OCI-M2 (cell line): ENCODE measurements at regions not wholly inside any gene's neighbourhood (a gene's known extent, or its start where the extent isn't known, plus 50 kb on each side); places are given as distances from the start of the nearest gene placed in this dataset.
"Not testable (repeated sequence)": the region's sequence is repeated elsewhere in the genome, so short reads cannot be mapped to it uniquely, and the experiment has no call there.

Source experiments
- DNase-seq: peaks from one replicate; lab custom pipeline; 2025; ENCODE audit not compliant: unreplicated experiment; lab: John Stamatoyannopoulos, UW

DNA sequence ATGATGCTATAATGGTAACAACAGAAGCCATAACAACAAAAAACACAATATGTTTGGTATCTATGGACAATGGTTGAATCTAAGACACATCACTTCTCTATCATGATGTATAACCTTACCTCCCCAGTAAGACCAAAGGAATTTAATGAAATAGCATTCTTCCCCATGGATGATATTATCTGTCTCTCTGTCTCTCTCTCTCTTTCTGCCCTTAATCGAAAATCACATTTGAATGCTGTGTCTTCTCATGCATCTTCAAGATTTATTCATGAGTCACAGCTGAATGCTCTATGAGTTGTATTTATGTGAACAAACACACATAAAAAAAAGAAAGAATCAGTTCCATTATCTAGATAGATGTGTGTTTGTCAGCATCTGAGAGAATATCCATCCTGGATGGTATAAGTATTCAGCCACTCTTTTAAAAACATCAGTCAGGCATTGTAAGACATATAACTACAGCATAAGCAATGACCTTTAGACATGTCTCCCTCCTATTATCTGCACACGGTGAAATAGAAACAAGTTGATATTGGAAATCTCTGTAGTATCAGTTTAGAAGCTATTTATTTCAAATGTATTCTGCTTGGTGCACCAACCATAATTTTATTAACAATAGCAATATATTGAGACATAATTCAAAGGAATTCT lies 433.3 kb downstream of the TOX3 start:
- no peak for DNase-seq

- not testable (repeated sequence) for DNase-seq
These were observed 441.9 kb downstream of the TOX3 start for GRCh38 chr16:52104993-52105392.

- DNase-seq = no peak
These were observed 443.2 kb downstream of the TOX3 start for GRCh38 chr16:52103791-52104190.

DNA sequence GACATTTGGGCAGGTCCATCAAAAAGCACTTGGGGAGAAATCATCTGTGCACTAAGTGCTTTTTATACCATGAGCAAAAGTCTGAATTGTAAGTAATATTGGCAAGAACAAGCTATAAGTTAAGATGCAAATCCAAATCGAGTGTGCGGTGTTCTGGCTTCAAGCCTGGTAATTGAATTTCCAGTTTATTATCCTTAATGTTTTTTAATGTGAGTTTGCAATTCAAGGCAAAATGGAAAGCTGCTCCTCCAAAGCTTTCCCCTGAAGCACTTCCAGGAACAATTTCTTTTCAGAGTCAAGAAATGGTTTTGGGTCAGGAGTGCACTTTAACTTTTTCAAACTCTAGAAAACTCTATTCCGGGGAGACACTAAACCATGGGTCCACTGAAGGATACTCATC lies 445.7 kb downstream of the TOX3 start:
- no peak for DNase-seq

GRCh38 chr16:52099382-52099781 lies 447.6 kb downstream of the TOX3 start:
- no peak for DNase-seq

DNA sequence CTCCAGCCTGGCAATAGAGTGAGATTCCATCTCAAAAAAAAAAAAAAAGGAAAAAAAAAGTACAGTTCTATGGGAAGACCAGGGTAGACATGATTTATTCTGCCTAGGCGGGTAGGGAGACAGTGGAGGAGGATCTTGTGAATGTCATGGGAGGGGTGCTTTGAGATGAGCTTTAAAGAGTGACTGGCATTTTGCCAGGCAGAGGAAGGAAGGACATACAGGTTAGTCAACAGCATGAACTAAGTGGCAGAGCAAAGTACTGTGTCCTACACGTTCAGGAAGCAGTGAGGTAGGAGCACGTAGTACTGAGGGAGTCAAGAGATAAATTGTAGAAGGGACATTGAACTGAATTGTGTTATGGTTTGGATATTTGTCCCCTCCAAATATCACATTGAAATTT lies 451.5 kb downstream of the TOX3 start:
- no peak for DNase-seq

GRCh38 chr16:52092126-52092525 lies 454.8 kb downstream of the TOX3 start:
- DNase-seq = no peak

DNA sequence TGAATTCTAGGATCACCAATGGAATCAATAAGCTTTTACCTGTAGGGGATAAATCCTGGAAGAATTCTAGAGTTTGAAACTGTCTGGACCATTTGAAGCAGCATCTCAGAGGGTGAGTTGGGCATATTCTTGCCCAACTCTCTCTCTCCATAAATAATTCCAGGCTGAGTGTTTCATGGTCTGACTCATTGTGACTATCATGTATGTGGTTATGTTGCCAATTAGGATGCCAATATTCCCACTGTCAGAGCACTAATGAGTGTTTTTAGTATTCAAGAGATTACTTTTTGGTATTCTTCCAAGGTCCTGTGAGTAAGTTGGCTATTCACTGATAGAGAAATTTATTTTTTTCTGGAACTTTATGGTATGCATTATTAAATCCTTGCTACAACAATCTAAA lies 456.9 kb downstream of the TOX3 start:
- DNase-seq = no peak

GRCh38 chr16:52089476-52089875 lies 457.5 kb downstream of the TOX3 start:
- DNase-seq = no peak

DNA sequence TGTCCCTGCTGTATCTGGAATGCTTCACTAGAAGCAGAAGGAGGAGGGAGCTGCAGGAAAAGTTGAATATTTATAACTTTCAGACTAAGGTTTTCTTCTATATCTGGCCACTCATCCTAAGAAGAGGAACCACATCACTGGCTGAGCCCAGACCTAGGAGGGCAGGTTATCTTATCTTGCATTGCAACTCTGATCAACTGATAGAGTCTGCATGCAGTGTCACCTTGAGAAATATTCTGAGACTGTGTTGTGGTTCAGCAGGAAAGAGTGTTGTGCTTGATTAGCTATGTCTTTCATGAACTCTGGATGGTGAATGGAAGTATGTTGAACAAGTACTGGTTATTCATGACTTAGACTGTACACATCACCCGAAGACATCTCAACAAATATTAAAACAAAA lies 460.0 kb downstream of the TOX3 start:
- no peak for DNase-seq

DNA sequence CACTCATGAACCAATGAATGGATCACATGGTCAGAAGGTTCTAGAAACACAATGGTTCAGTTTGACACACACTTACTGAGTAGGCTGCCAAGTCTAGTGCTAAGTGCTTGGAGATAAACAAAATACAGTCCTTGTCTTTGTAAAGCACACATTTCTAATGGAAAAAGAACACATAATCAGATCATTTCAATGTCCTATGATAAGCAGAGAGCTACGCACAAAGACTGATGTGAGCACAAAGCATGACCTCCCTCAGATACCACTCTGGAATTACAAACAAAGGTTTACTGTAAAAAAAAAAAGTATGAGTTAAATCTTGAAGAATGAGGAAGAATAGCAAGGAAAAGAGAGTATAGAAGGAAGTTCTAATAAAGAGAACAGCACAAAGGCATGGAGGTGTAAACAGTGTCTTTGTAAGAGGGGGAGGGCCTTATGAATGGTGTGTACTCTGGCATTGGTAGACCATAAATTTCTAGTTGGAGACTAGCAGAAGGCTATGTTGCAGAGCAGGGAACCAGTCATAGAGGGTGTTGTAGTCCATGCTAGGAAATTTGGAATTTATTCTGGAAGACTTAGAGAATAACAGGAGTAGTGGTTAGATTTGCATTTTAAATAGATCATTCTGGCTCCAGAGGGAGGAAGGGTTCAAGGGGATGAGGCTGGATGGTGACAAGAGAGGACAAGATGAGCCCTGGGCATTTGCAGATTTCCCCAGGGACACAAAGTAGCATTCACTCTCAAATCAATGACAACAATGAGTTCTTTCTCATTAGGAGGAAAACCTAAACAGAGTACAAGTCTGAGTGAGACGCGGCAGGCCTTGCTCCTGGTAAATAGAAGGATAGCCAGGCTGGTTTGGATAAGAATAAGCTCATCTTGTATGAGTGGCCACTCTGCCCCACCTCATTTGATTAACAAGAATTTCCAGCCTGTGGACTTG lies 468.0 kb downstream of the TOX3 start:
- no peak for DNase-seq

DNA sequence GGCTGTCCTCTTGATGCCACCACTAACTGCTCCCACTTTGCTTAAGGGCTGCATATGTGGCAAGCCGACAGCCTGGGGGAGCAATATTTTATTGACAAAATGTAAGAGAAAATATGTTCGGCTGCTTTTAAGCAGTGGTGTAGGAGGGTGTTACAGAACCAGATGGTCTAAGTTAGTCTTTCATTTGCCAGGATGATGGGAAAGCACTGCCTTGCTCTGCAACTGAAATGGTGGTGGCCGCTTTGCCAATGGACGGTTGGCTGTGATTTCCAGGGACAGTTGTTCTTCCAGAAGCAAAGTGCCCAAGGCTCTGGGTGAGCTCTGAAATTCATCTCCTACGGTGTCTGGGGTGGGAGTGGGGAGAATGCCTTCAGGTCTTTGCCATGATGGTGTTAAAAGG lies 469.3 kb downstream of the TOX3 start:
- DNase-seq = no peak

GRCh38 chr16:52076801-52077201 lies 470.1 kb downstream of the TOX3 start:
- no peak for DNase-seq

DNA sequence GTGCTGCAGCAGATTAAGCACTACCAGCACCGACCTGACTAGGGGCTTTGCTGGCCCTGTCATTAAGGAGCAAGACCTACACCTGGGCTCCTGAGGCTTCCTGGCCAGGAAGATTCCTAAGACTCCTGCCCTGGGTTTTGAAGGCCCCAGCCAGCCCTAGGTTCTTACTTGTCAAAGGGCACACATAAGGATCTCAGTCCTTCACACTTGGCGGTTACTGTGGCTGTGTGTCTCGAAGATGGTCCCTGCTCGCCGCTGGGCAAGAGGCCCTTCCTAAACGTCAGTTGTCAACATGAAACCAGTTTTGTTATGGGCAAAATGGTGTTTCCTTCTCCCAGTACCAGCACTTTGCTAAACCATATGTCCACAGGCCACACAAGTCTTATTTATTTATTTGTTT lies 470.6 kb downstream of the TOX3 start:
- no peak for DNase-seq

- no peak for DNase-seq
These were observed 472.8 kb downstream of the TOX3 start for GRCh38 chr16:52074133-52074532.

GRCh38 chr16:52073024-52073423 lies 473.9 kb downstream of the TOX3 start:
- no peak for DNase-seq

- no peak for DNase-seq
These were observed 475.8 kb downstream of the TOX3 start for GRCh38 chr16:52071101-52071500.

DNA sequence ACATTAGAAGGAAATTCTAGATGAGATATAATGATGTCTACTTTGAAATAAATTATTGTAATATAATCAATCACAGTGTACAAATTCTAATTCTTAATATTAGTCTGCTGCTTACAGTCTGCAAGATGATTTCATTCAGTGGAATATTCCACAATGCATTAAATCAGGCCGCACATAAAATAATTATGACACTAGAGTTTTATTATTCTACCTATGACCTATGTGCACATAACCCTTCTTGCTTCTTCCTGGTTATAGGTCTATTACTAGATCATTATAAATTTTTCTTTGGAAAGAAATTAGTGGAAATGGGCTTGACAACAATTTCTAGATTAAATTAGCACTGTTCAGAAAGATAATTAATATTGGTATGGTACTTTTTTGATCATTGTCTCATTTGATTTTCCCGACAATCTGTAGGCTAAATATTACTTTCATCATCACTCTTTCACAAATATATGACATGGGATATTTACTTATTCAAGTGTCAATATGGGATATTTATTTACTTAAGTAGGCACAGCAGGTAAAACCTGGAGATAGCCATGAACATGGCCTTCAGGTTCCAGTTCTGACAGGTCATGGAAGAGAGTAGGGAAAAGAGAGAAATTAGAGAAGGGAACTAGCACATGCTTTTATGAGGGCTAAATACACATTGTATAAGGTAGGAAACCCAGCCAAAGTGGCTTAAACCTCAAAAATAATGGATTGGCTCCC lies 476.4 kb downstream of the TOX3 start:
- no peak for DNase-seq

DNA sequence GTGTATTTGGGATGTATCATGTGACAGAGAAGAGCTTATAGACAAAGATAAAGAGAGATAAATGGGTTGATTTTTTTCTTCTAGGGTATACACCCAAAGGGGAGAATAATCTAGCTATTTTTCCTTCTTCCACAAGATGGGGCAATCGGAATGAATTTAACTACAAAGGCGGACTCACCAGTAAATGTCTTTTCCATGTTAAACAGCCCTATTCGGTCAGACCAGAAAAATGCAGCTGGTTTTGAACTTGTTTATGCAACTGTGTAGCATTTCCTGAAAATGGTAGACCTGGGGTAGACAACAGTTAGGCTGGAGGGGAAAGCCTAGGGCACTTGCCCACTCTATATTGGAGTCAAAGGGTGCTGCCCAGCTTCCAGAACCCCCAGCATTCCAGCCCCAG lies 477.1 kb downstream of the TOX3 start:
- no peak for DNase-seq

DNA sequence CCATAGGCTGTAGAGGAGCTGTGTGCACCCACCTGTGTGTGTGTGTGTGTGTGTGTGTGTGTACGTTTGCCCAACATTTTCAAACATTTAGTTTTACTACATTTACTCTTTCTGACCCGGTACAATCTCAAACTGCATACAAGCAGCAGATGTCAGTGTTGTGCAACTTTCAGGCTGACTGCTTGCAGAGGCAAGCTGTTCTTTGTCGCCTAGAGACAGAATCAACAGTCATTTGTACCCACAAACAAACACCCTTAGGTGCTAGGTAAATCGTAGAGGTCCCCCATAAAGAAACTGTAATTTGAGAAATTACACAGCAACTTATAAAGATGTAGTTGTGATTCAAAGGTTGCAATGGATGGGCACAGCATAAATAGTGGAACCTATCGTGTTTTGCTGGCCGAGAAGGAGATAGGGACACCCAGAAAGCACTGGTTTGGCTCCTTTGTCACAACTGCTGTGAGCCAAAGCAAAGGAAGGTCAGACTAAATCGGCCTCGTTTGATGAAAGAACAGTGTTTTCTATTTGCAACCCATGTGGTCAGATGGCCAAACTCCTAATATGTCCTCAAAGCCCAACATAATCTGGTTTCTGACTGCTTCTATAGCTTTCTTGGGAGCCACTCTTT lies 478.4 kb downstream of the TOX3 start:
- no peak for DNase-seq

- no peak for DNase-seq
These were observed 480.0 kb downstream of the TOX3 start for GRCh38 chr16:52066962-52067361.
